ENCODE measurements at regions not wholly inside any gene's neighbourhood (a gene's known extent, or its start where the extent isn't known, plus 50 kb on each side); places are given as distances from the start of the nearest gene placed in this dataset.

DNA sequence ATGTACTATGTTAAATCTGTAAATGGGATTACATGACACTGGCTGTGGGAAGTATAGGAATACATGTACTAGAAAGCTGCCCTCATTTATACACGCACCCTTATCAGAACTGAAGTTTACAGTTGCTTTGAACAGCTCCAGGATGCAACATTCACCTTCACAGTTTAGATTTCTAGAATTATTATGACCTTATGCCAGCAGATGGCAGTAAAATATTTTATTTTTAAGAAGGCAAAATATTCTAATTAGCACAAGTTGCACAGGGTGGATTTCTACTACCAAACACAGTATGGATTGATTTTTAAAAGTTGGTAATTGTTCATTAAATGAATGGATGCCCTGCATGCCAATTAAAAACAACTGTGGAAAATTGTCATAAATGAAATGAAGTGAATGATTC is 670.4 kb downstream of the KCNJ3 start:
- no peaks in the 10 kb centered on the region for H3K27me3 ChIP-seq (replicated peaks; ENCODE audit: control insufficient read depth, insufficient read depth, low read length)
- H3K4me3 ChIP-seq (replicated peaks; ENCODE audit: low read depth, low read length): no peak overlapping the region
- no peak for TF ChIP-seq CTCF (IDR thresholded peaks at IDR 0.05; ENCODE audit: insufficient read depth, low read length, poor library complexity, severe bottlenecking)
- no peaks in the 10 kb centered on the region for H3K36me3 ChIP-seq (ENCODE audit: control insufficient read depth, insufficient read depth, low read length)
- DNase-seq (ENCODE audit: extremely low read depth, insufficient read length): no peak

DNA sequence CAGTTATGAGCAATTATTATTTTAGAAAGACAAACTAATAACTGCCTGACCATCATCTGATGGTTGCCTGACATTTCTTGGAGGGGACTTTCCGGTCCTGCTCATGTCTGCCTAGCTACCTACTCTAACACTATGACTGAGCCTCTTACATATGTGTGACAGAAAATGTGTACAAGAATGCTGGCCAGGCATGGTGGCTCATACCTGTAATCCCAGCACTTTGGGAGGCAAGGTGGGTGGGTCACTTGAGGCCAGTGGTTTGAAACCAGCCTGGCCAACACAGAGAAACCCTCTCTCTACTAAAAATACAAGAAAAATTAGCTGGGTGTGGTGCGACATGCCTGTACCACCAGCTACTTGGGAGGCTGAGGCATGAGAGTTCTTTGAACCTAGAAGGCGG is 666.3 kb downstream of the KCNJ3 start:
- H3K27me3 ChIP-seq (replicated peaks; ENCODE audit: control insufficient read depth, insufficient read depth, low read length): no peaks in the 10 kb centered on the region
- no peaks in the 10 kb centered on the region for H3K36me3 ChIP-seq (ENCODE audit: control insufficient read depth, insufficient read depth, low read length)
- no peak for TF ChIP-seq CTCF (IDR thresholded peaks at IDR 0.05; ENCODE audit: insufficient read depth, low read length, poor library complexity, severe bottlenecking)
- no peak overlapping the region for H3K4me3 ChIP-seq (replicated peaks; ENCODE audit: low read depth, low read length)
- no peak for DNase-seq (ENCODE audit: extremely low read depth, insufficient read length)

- Histone ChIP-seq H3K27me3 (replicated peaks; ENCODE audit: control insufficient read depth, insufficient read depth, low read length) (no peaks in the 10 kb centered on the region), H3K36me3 (ENCODE audit: control insufficient read depth, insufficient read depth, low read length) (no peaks in the 10 kb centered on the region), H3K4me3 (replicated peaks; ENCODE audit: low read depth, low read length) (no peak overlapping the region)
- no peak for TF ChIP-seq CTCF (IDR thresholded peaks at IDR 0.05; ENCODE audit: insufficient read depth, low read length, poor library complexity, severe bottlenecking)
- DNase-seq (ENCODE audit: extremely low read depth, insufficient read length): no peak
These were observed 664.9 kb downstream of the KCNJ3 start for GRCh38 chr2:155363349-155363888.

DNA sequence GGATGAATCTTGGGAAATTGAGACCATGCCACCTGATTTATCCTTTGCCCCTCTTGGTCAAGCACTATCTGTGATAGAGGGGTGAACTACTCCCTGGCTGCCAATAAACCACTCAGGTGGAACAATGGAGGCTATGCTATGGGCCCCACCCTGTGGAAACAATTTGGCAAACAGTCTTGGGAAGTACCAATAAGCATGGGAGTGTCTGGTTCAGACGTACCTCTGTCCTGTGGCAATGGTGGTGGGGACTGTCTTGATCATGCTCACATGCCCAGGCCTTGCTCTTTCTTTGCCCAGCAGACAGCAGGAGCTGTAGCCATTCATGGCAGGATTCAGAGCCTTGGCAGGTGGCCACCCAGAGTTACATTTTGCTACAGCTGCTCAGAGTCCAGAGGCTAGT is 658.7 kb downstream of the KCNJ3 start:
- Histone ChIP-seq H3K4me3 (replicated peaks; ENCODE audit: low read depth, low read length) (no peak overlapping the region), H3K36me3 (ENCODE audit: control insufficient read depth, insufficient read depth, low read length) (no peaks in the 10 kb centered on the region), H3K27me3 (replicated peaks; ENCODE audit: control insufficient read depth, insufficient read depth, low read length) (no peaks in the 10 kb centered on the region)
- no peak for TF ChIP-seq CTCF (IDR thresholded peaks at IDR 0.05; ENCODE audit: insufficient read depth, low read length, poor library complexity, severe bottlenecking)
- DNase-seq (ENCODE audit: extremely low read depth, insufficient read length): no peak

- Histone ChIP-seq H3K27me3 (replicated peaks; ENCODE audit: control insufficient read depth, insufficient read depth, low read length) (no peaks in the 10 kb centered on the region), H3K36me3 (ENCODE audit: control insufficient read depth, insufficient read depth, low read length) (no peaks in the 10 kb centered on the region), H3K4me3 (replicated peaks; ENCODE audit: low read depth, low read length) (no peak overlapping the region)
- TF ChIP-seq CTCF (IDR thresholded peaks at IDR 0.05; ENCODE audit: insufficient read depth, low read length, poor library complexity, severe bottlenecking): no peak
- DNase-seq (ENCODE audit: extremely low read depth, insufficient read length): no peak
These were observed 657.8 kb downstream of the KCNJ3 start for GRCh38 chr2:155356250-155356649.
